H1 (cell line): ENCODE measurements at regions not wholly inside any gene's neighbourhood (a gene's known extent, or its start where the extent isn't known, plus 50 kb on each side); places are given as distances from the start of the nearest gene placed in this dataset.

Source experiments
- CHD1 ChIP-seq: IDR thresholded peaks from 2 replicates; pipeline ENCODE4 v1.6.1; 2012; ENCODE audit warnings: low read depth, low read length, improper control_type of control experiment
- NANOG ChIP-seq: IDR thresholded peaks from 2 replicates; pipeline ENCODE4 v1.6.1; 2011; ENCODE audit warnings: low read length, low read depth, mild to moderate bottlenecking, inconsistent platforms; ENCODE audit not compliant: insufficient read depth, poor library complexity, severe bottlenecking

GRCh38 chr4:79526641-79527565 is 118.9 kb upstream of the GK2 start (continued):
- TF ChIP-seq NANOG (no peak), CHD1 (no peak)
